ENCODE measurements at regions not wholly inside any gene's neighbourhood (a gene's known extent, or its start where the extent isn't known, plus 50 kb on each side); places are given as distances from the start of the nearest gene placed in this dataset.
"Not testable (repeated sequence)": the region's sequence is repeated elsewhere in the genome, so short reads cannot be mapped to it uniquely, and the experiment has no call there.

- intact Hi-C loops (cut with DNase I), result no loop called here
- DNase-seq (ENCODE audit: low spot score), result no peak
These were observed 86.3 kb upstream of the PHLPP1 start for GRCh38 chr18:62629031-62629430.

- intact Hi-C loops (cut with DNase I), result no loop called here
- no peak for DNase-seq (ENCODE audit: low spot score)
These were observed 84.2 kb upstream of the PHLPP1 start for GRCh38 chr18:62631173-62631572.

GRCh38 chr18:62632788-62633455 lies 82.4 kb upstream of the PHLPP1 start:
- no peak for DNase-seq (ENCODE audit: low spot score)
- intact Hi-C loops (cut with DNase I), result no loop called here

- intact Hi-C loops (cut with DNase I), result no loop called here
- no peak for DNase-seq (ENCODE audit: low spot score)
These were observed 80.9 kb upstream of the PHLPP1 start for GRCh38 chr18:62634458-62634857.

GRCh38 chr18:62634979-62635630 lies 80.2 kb upstream of the PHLPP1 start:
- no peak for DNase-seq (ENCODE audit: low spot score)
- intact Hi-C loops (cut with DNase I), result loop anchor here in 1 of 2 donors (5.0 kb wide), 1 partner anchor 452 kb away; no protein-coding TSS in a partner anchor

- DNase-seq (ENCODE audit: low spot score), result no peak
- intact Hi-C loops (cut with DNase I), result loop anchor here in 1 of 2 donors (5.0 kb wide), 1 partner anchor 450 kb away; no protein-coding TSS in a partner anchor
These were observed 77.9 kb upstream of the PHLPP1 start for GRCh38 chr18:62637403-62637802.

GRCh38 chr18:62637807-62638687 lies 77.3 kb upstream of the PHLPP1 start:
- intact Hi-C loops (cut with DNase I), result loop anchor here in 1 of 2 donors (5.0 kb wide), 1 partner anchor 449 kb away; no protein-coding TSS in a partner anchor

GRCh38 chr18:62643181-62643580 lies 72.2 kb upstream of the PHLPP1 start:
- DNase-seq (ENCODE audit: low spot score), result no peak
- intact Hi-C loops (cut with DNase I), result no loop called here

More at GRCh38 chr18:62637807-62638687, 77.3 kb upstream of the PHLPP1 start:
- DNase-seq (ENCODE audit: low spot score), result no peak

GRCh38 chr18:62644773-62645172 lies 70.6 kb upstream of the PHLPP1 start:
- intact Hi-C loops (cut with DNase I), result no loop called here
- DNase-seq (ENCODE audit: low spot score), result no peak

- DNase-seq (ENCODE audit: low spot score), result no peak
- intact Hi-C loops (cut with DNase I), result no loop called here
These were observed 68.2 kb upstream of the PHLPP1 start for GRCh38 chr18:62647179-62647578.

- DNase-seq (ENCODE audit: low spot score), result no peak
- intact Hi-C loops (cut with DNase I), result no loop called here
These were observed 67.2 kb upstream of the PHLPP1 start for GRCh38 chr18:62648045-62648678.

- intact Hi-C loops (cut with DNase I), result no loop called here
- no peak for DNase-seq (ENCODE audit: low spot score)
These were observed 63.9 kb upstream of the PHLPP1 start for GRCh38 chr18:62651276-62652056.

GRCh38 chr18:62652057-62652629 lies 63.2 kb upstream of the PHLPP1 start:
- DNase-seq (ENCODE audit: low spot score); intact Hi-C loops (cut with DNase I): not testable (repeated sequence)

- intact Hi-C loops (cut with DNase I), result no loop called here
- DNase-seq (ENCODE audit: low spot score), result no peak
These were observed 59.7 kb upstream of the PHLPP1 start for GRCh38 chr18:62655520-62656219.

GRCh38 chr18:62658028-62658427 lies 57.3 kb upstream of the PHLPP1 start:
- DNase-seq (ENCODE audit: low spot score), result no peak
- intact Hi-C loops (cut with DNase I), result no loop called here

GRCh38 chr18:62659698-62660097 lies 55.6 kb upstream of the PHLPP1 start:
- intact Hi-C loops (cut with DNase I), result no loop called here
- DNase-seq (ENCODE audit: low spot score), result no peak

- intact Hi-C loops (cut with DNase I), result no loop called here
- no peak for DNase-seq (ENCODE audit: low spot score)
These were observed 54.6 kb upstream of the PHLPP1 start for GRCh38 chr18:62660691-62661090.

Data from posterior vena cava (tissue), 2 donors.